Immature natural killer cell (primary cell): ENCODE measurements at regions not wholly inside any gene's neighbourhood (a gene's known extent, or its start where the extent isn't known, plus 50 kb on each side); places are given as distances from the start of the nearest gene placed in this dataset.
"Not testable (repeated sequence)": the region's sequence is repeated elsewhere in the genome, so short reads cannot be mapped to it uniquely, and the experiment has no call there.

Experiments
- DNase-seq, 3 donors: peaks; one replicate each; pipeline ENCODE4 v3.0.0; 2022; ENCODE audit warnings: mixed read lengths in 1 of 3
- H3K27ac Mint-ChIP-seq, 6 donors: one replicate each; pipeline ENCODE4 v1.8.0; 2020; ENCODE audit warnings: mixed read lengths in 6 of 6, mild to moderate bottlenecking in 5 of 6, inconsistent platforms in 4 of 6, moderate library complexity in 3 of 6
- H3K27me3 Mint-ChIP-seq, 3 donors: one replicate each; pipeline ENCODE4 v1.8.0; 2020 to 2021; ENCODE audit warnings: low read depth in 3 of 3, mild to moderate bottlenecking in 3 of 3, mixed read lengths in 3 of 3, moderate library complexity in 3 of 3, inconsistent platforms in 1 of 3
- H3K36me3 Mint-ChIP-seq, 3 donors: one replicate each; pipeline ENCODE4 v1.8.0; 2020; ENCODE audit warnings: mixed read lengths in 3 of 3, inconsistent platforms in 2 of 3, mild to moderate bottlenecking in 2 of 3
- H3K4me1 Mint-ChIP-seq, 2 donors: one replicate each; pipeline ENCODE4 v1.8.0; 2020; ENCODE audit warnings: inconsistent platforms in 2 of 2, mild to moderate bottlenecking in 2 of 2, mixed read lengths in 2 of 2, moderate library complexity in 1 of 2
- H3K4me3 Mint-ChIP-seq, 5 donors: one replicate each; pipeline ENCODE4 v1.8.0; 2020; ENCODE audit warnings: mild to moderate bottlenecking in 5 of 5, mixed read lengths in 5 of 5, inconsistent platforms in 3 of 5, moderate library complexity in 3 of 5
- H3K9me3 Mint-ChIP-seq, 6 donors: one replicate each; pipeline ENCODE4 v1.8.0; 2020; ENCODE audit warnings: mild to moderate bottlenecking in 6 of 6, mixed read lengths in 6 of 6, inconsistent platforms in 4 of 6, moderate library complexity in 3 of 6

DNA sequence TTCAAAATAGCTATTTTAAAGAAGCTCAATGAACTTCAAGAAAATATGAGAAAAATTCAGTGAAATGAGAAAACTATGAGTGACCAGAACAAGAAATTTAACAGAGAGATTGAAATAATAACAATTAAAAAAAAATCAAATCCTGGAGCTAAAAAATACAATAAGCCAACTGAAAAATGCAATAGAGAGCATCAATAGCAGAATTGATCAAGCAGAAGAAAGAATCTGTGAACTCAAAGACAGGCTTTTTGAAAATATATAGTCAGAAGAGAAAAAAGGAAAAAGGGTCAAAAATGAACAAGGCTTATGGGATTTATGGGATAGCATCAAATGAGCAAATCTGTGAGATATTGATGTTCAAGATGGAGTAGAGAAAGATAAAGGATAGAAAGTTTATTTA, 133.0 kb downstream of the OTUD1 start:
- no peak for DNase-seq
- Mint-ChIP-seq H3K36me3 (peaks cover 0 to 7% (median 0%) of the 10 kb centered on the region in 3 donors), H3K27me3 (peaks cover 0 to 3% (median 1%) of the 10 kb centered on the region in 3 donors), H3K4me1 (no peaks in the 10 kb centered on the region), H3K4me3 (no peak overlapping the region), H3K9me3 (peaks cover 7 to 32% (median 19%) of the 10 kb centered on the region in 6 donors), H3K27ac (no peak overlapping the region)

DNA sequence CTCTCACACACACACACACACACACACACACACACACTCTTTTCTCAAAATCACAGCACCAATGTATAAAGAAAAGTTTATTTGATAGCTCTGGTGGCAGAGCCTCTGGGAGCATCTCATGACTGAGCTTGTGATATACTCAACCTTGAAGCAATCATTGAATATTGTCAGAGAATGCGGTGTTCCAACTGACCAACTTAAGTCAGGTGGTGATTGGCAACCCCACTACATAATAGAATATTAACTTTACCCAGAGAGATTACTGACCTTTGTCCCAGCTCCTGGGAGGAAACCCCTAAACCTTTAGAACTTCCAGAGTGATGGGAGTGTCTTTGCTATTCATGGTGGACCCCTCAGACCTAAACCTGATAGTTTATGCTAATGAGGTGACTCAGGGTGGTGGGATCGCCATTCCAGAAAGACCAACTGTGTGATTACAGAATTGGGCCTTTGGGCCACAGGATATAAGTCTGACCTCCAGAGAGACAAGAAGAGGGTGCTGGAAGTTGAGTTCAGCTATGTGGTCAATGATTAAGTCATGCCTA, 143.1 kb downstream of the OTUD1 start:
- H3K4me1 Mint-ChIP-seq, result no peaks in the 10 kb centered on the region
- no peaks in the 10 kb centered on the region for H3K36me3 Mint-ChIP-seq
- no peaks in the 10 kb centered on the region for H3K27me3 Mint-ChIP-seq
- H3K27ac Mint-ChIP-seq, result no peak overlapping the region
- peaks cover 0 to 4% (median 0%) of the 10 kb centered on the region in 6 donors for H3K9me3 Mint-ChIP-seq
- no peak for DNase-seq
- no peak overlapping the region for H3K4me3 Mint-ChIP-seq

DNA sequence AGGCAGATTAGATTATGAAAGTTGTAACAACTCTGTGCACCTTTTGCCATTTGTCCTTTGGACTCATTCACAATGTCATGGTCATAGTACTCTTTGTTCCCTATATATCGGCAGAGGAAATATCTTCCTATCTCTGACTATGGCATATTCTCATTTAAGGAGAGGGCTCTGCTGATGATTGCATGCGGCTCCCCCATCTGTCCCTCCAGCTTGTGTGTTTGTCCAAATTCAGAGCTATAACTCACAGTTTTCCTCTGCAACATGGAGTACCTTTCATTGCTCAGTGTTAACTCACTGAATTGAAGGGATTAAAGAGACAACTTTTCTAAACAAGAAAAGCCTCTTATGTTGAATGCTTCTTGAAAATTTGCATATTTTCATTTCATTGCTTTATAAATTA, 145.5 kb downstream of the OTUD1 start:
- Mint-ChIP-seq H3K27ac (no peak overlapping the region), H3K9me3 (peaks cover 0 to 7% (median 0%) of the 10 kb centered on the region in 6 donors), H3K4me1 (no peaks in the 10 kb centered on the region), H3K4me3 (no peak overlapping the region), H3K36me3 (no peaks in the 10 kb centered on the region), H3K27me3 (no peaks in the 10 kb centered on the region)
- DNase-seq, result no peak

DNA sequence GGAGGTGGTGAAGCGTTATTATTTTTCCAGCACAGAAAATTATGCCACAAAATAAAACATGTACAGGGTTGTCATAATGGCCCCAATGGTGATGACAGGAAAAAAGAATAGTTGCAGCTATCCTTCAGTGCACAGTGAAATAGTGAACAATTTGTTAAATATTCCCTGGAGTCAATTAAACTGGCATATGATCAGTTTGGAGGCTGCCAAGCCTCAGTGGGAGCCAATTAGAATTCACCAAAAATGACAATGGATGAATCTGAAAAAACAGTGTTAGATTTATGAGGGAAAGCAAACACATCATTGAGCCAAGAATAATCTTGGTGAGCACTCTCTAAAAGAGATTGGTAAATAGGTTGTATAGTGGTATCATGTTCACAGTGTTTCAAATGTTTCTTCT, 146.3 kb downstream of the OTUD1 start:
- DNase-seq, result no peak
- Mint-ChIP-seq H3K4me3 (no peak overlapping the region), H3K36me3 (no peaks in the 10 kb centered on the region), H3K27me3 (no peaks in the 10 kb centered on the region), H3K4me1 (no peaks in the 10 kb centered on the region), H3K9me3 (peaks cover 0 to 7% (median 0%) of the 10 kb centered on the region in 6 donors), H3K27ac (no peak overlapping the region)

DNA sequence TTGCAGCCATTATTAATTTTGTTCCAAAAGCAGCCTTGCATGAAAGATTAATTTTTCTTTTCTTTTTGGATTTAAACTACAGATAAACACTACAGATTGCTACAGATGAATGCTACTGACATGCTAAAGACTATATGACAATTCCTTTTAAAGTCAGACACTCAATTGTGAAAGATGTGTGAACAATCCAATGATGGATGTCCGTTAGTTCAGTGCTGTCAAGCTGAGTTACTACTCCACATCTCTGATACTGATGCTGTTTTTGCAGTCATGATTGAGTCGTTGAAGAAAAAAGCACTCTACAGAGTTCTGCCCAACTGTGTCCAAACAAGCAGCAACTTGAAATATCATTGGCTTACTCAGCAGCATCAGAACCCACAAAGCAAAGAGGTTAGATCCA, 146.8 kb downstream of the OTUD1 start:
- no peak overlapping the region for H3K4me3 Mint-ChIP-seq
- H3K4me1 Mint-ChIP-seq, result no peaks in the 10 kb centered on the region
- H3K27me3 Mint-ChIP-seq, result no peaks in the 10 kb centered on the region
- DNase-seq, result no peak
- H3K27ac Mint-ChIP-seq, result no peak overlapping the region
- H3K36me3 Mint-ChIP-seq, result no peaks in the 10 kb centered on the region
- H3K9me3 Mint-ChIP-seq, result peaks cover 0 to 7% (median 0%) of the 10 kb centered on the region in 6 donors

DNA sequence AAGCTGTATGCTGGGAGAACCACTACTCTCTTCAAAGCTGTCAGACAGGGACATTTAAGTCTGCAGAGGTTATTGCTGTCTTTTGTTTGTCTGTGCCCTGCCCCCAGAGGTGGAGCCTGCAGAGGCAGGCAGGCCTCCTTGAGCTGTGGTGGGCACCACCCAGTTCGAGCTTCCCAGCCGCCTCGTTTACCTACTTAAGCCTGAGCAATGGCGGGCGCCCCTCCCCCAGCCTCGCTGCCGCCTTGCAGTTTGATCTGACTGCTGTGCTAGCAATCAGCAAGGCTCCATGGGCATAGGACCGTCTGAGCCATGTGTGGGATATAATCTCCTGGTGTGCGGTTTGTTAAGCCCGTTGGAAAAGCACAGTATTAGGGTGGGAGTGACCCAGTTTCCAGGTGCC, 156.4 kb downstream of the OTUD1 start:
- H3K27me3 Mint-ChIP-seq, DNase-seq, H3K4me3 Mint-ChIP-seq, H3K27ac Mint-ChIP-seq, H3K4me1 Mint-ChIP-seq, H3K36me3 Mint-ChIP-seq: not testable (repeated sequence)
- H3K9me3 Mint-ChIP-seq, result peaks cover 4 to 22% (median 7%) of the 10 kb centered on the region in 6 donors

DNA sequence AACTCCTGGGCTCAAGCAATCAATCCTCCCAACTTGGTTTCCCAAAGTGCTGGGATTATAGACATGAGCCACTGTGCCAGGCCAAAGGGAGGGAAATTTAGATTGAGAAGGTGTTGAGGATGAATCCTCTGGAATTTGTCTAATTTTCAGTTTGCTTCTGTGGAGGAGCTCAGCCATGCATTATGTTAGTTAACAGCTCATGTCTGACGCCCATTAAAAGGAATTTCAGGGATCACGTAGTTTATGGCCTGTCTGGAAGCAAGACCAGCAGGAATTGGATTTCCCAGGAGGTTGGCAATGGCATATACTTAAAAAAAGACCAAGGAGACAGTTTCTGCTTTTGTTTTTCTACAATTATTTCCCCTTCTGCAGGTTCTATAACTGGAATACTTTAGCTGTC, 165.7 kb downstream of the OTUD1 start:
- Mint-ChIP-seq H3K27ac (no peak overlapping the region), H3K4me3 (no peak overlapping the region), H3K36me3 (no peaks in the 10 kb centered on the region), H3K9me3 (peaks cover 0 to 11% (median 1%) of the 10 kb centered on the region in 6 donors), H3K4me1 (no peaks in the 10 kb centered on the region), H3K27me3 (peaks cover 0 to 3% (median 1%) of the 10 kb centered on the region in 3 donors)
- DNase-seq, result no peak

DNA sequence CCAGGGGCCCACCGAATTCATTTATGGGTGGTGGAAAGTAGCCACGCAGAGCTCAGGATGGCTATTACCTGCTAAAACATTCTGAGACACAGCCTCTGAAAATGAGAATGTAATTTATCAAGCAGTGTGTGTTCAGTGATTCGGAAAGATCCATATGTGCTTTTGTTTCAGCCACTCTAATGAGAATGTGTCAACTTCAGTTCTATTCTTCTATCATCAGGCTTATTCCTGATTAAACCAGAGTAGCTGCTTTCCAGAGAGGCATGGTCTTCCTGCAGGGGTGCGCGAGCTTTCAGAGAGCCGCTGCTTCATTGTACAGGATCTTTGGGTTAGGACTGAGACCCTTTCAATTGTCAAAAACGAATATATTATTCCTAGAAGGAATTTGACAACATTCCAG, 167.6 kb downstream of the OTUD1 start:
- Mint-ChIP-seq H3K27me3 (peaks cover 0 to 3% (median 1%) of the 10 kb centered on the region in 3 donors), H3K4me1 (no peaks in the 10 kb centered on the region), H3K9me3 (peaks cover 0 to 6% (median 1%) of the 10 kb centered on the region in 6 donors), H3K36me3 (no peaks in the 10 kb centered on the region), H3K4me3 (no peak overlapping the region), H3K27ac (no peak overlapping the region)
- DNase-seq, result no peak

DNA sequence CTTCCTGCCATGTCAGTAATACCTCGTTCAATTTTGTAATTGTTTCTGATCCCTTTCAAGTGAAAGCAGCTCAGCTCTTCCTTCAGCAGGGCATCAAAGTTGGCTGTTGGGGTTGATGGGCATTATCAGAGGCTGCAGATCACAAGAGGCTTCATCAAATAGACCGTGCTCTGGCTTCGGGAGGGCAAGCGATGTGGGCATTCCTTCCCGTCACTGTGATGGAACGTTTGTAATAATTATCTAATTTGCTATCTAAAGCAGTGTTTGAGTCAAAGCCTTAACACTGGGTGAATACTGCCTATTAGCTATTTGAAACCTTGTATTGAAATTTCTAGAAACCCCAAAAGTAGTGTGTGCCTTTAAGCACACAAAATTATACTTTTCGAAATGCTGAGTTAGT, 170.1 kb downstream of the OTUD1 start:
- Mint-ChIP-seq H3K27me3 (peaks cover 0 to 1% (median 0%) of the 10 kb centered on the region in 3 donors), H3K36me3 (no peaks in the 10 kb centered on the region), H3K4me3 (no peak overlapping the region), H3K9me3 (peaks cover 0 to 5% (median 0%) of the 10 kb centered on the region in 6 donors), H3K4me1 (no peaks in the 10 kb centered on the region), H3K27ac (no peak overlapping the region)
- no peak for DNase-seq

DNA sequence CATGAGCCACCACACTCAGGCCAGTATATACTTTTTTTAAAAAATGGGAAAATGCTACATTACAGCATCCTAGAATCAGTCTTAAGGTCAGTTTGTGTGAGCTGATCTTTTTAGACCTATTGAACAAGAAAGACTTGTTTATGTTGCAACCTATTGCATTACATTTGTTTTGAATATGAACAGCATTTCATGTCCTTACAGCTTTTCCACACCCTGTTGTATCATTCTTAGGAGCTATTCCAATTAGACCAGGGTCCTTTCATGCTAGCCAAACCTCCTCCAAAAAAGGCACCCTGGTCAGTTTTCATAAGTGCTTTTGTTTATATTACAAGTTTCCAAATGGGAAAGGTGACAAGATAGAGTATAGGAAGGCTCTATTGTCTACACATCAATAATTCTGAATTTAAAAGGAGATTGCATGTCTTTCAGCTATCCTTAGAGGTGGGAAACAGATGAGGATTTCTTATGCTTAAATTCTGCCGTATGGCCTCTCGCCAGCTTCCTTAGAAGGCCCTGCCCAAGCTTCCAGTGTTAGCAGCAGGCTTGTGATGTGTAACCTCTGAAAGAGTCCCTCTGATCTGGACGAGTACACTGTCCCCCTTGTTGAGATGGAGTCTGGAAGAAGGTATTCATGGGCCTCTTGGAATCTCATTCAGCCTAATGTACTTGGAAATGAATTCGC, 171.9 kb downstream of the OTUD1 start:
- no peak overlapping the region for H3K4me3 Mint-ChIP-seq
- H3K9me3 Mint-ChIP-seq, result peaks cover 0 to 2% (median 0%) of the 10 kb centered on the region in 6 donors
- H3K4me1 Mint-ChIP-seq, result no peaks in the 10 kb centered on the region
- DNase-seq, result no peak
- peaks cover 0 to 1% (median 0%) of the 10 kb centered on the region in 3 donors for H3K27me3 Mint-ChIP-seq
- H3K36me3 Mint-ChIP-seq, result no peaks in the 10 kb centered on the region
- H3K27ac Mint-ChIP-seq, result no peak overlapping the region

DNA sequence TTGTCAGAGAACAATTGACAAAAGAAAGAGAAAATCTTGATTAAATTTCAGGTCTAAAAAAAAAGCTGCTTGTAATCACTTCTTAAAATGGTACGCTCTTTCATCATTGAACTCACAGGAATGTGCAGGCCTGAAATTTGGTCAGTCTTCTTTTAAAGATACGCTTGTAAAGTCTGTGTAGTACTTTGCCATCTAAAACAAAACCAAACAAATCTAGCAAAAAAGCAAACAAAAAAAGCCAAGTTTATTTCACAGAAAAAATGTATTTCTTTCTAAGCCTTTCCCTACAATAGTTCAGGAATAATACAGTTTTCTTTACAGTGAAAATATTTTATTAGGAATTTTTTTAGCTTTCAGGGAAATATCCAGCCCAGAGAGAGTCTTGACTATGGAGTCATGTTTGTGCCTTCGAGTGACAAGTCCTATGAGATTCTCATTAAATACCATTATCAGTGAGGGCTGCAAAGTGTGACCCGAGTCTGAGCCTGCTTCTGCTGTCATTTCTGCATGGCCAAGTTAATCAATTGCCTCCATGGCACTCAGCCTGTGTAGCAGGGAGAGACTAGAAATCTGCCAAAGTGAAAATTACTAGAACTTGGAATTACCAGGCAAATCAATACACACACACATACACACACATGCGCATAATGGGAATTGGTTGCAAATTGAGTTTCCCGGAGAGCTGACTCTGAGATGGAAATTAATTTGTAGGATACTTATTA, 172.6 kb downstream of the OTUD1 start:
- Mint-ChIP-seq H3K27ac (no peak overlapping the region), H3K9me3 (peaks cover 0 to 2% (median 0%) of the 10 kb centered on the region in 6 donors), H3K4me1 (no peaks in the 10 kb centered on the region), H3K36me3 (no peaks in the 10 kb centered on the region), H3K4me3 (no peak overlapping the region), H3K27me3 (peaks cover 0 to 1% (median 0%) of the 10 kb centered on the region in 3 donors)
- DNase-seq, result no peak

DNA sequence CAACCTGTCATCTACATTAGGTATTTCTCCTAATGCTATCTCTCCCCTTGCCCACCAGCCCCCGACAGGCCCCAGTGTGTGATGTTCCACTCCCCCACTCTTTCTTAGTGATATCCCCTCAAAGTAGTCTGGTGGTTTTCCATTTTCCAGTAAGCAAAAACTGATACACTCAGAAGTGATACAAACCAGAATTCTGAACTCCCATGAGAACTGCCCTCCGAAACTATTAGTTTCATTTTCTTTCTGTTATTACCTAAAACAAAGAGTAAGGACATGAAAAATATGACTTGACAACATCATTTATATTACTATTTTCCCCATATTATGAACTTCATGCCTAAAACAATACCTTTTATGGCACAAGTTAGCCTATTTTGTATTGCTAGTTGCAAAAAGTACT, 175.0 kb downstream of the OTUD1 start:
- Mint-ChIP-seq H3K4me1 (no peaks in the 10 kb centered on the region), H3K27me3 (peaks cover 0 to under 1% (median 0%) of the 10 kb centered on the region in 3 donors), H3K36me3 (no peaks in the 10 kb centered on the region), H3K4me3 (no peak overlapping the region), H3K9me3 (peaks cover 0 to 2% (median 0%) of the 10 kb centered on the region in 6 donors), H3K27ac (no peak overlapping the region)
- DNase-seq, result no peak

DNA sequence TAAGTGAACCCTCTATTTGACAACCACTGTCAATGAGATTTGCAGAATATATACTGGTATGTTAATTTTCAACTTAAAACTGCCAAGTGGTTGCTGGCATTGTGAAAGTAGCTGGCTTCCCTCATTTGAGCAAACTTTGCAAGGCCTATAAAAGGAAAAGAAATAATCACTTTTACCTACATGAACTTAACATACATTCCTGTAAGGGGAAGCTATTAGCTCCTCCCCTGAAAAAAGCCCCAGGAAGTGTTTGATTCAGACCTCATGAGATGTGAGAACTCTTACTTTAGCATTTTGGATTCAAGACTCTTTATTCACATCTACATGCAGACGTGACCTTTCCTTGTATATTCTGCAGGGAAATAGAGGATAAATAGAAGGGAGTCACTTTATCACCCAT, 175.6 kb downstream of the OTUD1 start:
- Mint-ChIP-seq H3K36me3 (no peaks in the 10 kb centered on the region), H3K9me3 (peaks cover 0 to 2% (median 0%) of the 10 kb centered on the region in 6 donors), H3K27me3 (peaks cover 0 to 2% (median 0%) of the 10 kb centered on the region in 3 donors), H3K27ac (no peak overlapping the region), H3K4me3 (no peak overlapping the region), H3K4me1 (no peaks in the 10 kb centered on the region)
- DNase-seq, result no peak

DNA sequence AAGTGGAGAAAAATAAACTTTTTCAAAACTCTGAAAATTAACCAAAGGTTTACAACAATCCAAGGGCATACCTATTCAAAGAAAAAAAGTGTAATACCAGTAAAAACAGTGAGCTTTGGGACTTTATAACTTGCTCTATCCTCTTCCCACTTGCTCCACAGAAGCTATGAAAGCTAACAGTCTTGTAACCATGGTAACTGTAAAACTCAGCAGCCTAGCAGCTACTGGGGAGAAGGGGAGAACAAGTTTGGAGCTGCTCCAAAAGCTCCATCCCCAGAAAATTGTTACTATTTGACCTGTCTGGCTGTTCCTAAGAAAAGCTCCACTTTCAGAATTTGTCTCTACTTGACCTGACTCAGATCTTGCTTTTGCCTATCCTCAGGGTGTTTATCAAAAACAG, 191.5 kb downstream of the OTUD1 start:
- peaks cover 0 to 10% (median 5%) of the 10 kb centered on the region in 6 donors for H3K9me3 Mint-ChIP-seq
- H3K4me3 Mint-ChIP-seq, result no peak overlapping the region
- no peak for DNase-seq
- no peaks in the 10 kb centered on the region for H3K36me3 Mint-ChIP-seq
- no peaks in the 10 kb centered on the region for H3K4me1 Mint-ChIP-seq
- H3K27ac Mint-ChIP-seq, result no peak overlapping the region
- H3K27me3 Mint-ChIP-seq, result no peaks in the 10 kb centered on the region
